Activated CD4-positive, alpha-beta T cell treated with anti-CD3 and anti-CD28 coated beads, Interleukin-10, Interleukin-2, amounts not matched to agents 100 ng/mL and 50 ng/mL, durations not matched to agents 16 hours and 8 hours (primary cell): ENCODE measurements at regions not wholly inside any gene's neighbourhood (a gene's known extent, or its start where the extent isn't known, plus 50 kb on each side); places are given as distances from the start of the nearest gene placed in this dataset.

Source experiments
- DNase-seq: peaks from one replicate; pipeline ENCODE4 v3.0.0-alpha.2; 2020

- no peak for DNase-seq
Measured at GRCh38 chr2:146301287-146301686, 1543.5 kb upstream of the ACVR2A start.

- no peak for DNase-seq
Measured at GRCh38 chr2:146295080-146295670, 1549.7 kb upstream of the ACVR2A start.

GRCh38 chr2:146287281-146287680, 1557.5 kb upstream of the ACVR2A start:
- DNase-seq, result no peak

- no peak for DNase-seq
Measured at GRCh38 chr2:146278881-146279280, 1565.9 kb upstream of the ACVR2A start.

GRCh38 chr2:146271131-146271831, 1573.5 kb upstream of the ACVR2A start:
- no peak for DNase-seq

GRCh38 chr2:146270618-146271017, 1574.2 kb upstream of the ACVR2A start:
- DNase-seq, result no peak

GRCh38 chr2:146267093-146267492, 1577.7 kb upstream of the ACVR2A start:
- DNase-seq, result no peak

GRCh38 chr2:146265656-146266055, 1579.2 kb upstream of the ACVR2A start:
- DNase-seq, result no peak

- DNase-seq, result no peak
Measured at GRCh38 chr2:146262606-146263005, 1582.2 kb upstream of the ACVR2A start.

- DNase-seq, result no peak
Measured at GRCh38 chr2:146260551-146260950, 1584.3 kb upstream of the ACVR2A start.

GRCh38 chr2:146259816-146260215, 1585.0 kb upstream of the ACVR2A start:
- DNase-seq, result no peak

GRCh38 chr2:146258071-146258470, 1586.8 kb upstream of the ACVR2A start:
- no peak for DNase-seq

- DNase-seq, result no peak
Measured at GRCh38 chr2:146252119-146252518, 1592.7 kb upstream of the ACVR2A start.

- DNase-seq, result no peak
Measured at GRCh38 chr2:146251328-146251727, 1593.5 kb upstream of the ACVR2A start.

GRCh38 chr2:146246736-146247523, 1597.9 kb upstream of the ACVR2A start:
- DNase-seq, result no peak

- no peak for DNase-seq
Measured at GRCh38 chr2:146246002-146246735, 1598.7 kb upstream of the ACVR2A start.

GRCh38 chr2:146244830-146245229, 1600.0 kb upstream of the ACVR2A start:
- no peak for DNase-seq

GRCh38 chr2:146244131-146244530, 1600.7 kb upstream of the ACVR2A start:
- no peak for DNase-seq

GRCh38 chr2:146241023-146241422, 1603.8 kb upstream of the ACVR2A start:
- DNase-seq, result no peak

GRCh38 chr2:146240391-146240790, 1604.4 kb upstream of the ACVR2A start:
- no peak for DNase-seq

GRCh38 chr2:146239392-146240135, 1605.3 kb upstream of the ACVR2A start:
- no peak for DNase-seq

GRCh38 chr2:146238254-146238966, 1606.4 kb upstream of the ACVR2A start:
- DNase-seq, result no peak
